ENCODE measurements at regions not wholly inside any gene's neighbourhood (a gene's known extent, or its start where the extent isn't known, plus 50 kb on each side); places are given as distances from the start of the nearest gene placed in this dataset.
"Not testable (repeated sequence)": the region's sequence is repeated elsewhere in the genome, so short reads cannot be mapped to it uniquely, and the experiment has no call there.

- no peak for DNase-seq
These were observed 83.2 kb downstream of the PTPRS start for GRCh38 chr19:5257155-5258045.

GRCh38 chr19:5255602-5256231 is 84.9 kb downstream of the PTPRS start:
- no peak for DNase-seq

GRCh38 chr19:5254944-5255343 is 85.7 kb downstream of the PTPRS start:
- DNase-seq, result no peak

- no peak for DNase-seq
These were observed 86.1 kb downstream of the PTPRS start for GRCh38 chr19:5254543-5254942.

DNA sequence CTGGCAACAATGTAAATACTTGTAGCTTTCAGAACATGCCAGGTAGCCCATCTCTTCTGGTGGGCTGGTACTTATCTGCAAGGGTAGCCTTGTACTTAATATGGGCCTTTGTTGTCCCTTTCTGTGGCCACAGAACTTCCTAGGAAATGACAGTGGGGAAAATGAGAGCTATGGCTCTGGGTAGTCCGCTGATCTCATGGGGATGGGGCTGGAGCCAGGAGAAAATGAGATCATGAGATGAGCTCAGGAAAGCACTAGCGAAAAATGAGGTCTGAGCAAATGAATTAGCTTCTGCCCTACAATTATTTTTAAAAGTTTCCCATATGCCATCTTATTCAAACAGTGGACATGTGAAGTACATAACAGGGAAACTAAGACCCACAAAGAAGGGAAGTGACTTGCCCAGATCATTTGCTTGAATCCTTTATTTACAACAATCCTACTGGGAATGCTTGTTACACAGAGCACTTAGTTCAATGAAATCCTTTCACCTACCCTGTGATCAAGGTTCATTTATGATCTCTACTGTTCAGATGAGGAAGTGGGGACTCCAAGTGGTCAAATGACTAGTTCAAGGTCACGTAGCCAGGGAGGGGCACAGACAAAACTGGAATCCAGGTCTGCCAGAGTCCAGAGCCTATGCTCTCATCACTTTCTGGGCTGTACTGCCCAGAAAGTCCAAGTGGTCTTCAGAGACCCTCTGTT is 87.1 kb downstream of the PTPRS start:
- DNase-seq, result no peak

DNA sequence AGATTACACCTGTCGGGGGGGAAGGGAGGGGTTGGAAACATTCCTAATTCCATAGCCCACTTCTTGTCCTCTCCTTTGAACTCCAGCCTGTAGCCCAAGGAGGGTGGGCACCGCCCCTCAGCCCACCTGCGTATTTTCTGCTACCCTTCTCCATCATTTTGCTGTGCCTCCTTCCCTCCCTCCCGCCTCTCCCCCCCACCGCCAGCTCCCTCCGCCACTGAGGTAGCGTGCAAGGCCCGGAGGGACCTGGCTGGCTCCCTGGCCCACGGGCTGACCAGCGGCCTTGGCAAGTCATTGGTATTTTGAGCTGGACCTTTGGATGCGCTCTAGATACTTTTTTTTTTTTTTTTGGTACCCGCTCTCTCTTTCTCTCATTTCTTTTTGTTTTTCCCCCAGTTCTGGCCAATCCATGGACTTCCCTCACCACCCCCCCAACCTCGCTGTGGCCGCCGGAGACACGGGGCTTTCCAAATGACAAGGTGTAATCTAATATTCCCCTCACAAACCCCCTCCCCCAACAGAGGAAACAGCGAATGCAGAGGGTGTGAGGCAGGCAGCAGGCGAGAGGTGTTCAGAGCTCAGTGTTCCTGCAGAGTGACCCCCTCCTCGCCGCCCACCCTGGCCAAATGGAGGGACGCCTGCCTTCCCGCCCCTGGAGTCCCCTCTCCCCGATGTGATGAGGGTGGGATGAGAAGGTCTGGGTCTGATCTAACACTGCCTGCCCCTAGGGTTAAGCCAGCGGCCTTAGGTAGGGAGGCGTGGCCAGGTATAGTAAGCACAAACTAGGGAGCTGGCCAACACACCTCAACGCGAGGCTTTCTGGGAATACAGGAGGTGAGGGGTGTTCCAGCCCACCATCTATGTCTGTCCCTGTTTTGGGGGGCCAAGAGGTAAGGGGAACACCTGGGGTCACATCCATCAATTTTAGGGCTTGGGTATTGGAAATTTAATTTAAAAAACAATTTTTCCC is 89.2 kb downstream of the PTPRS start:
- DNase-seq, result no peak

DNA sequence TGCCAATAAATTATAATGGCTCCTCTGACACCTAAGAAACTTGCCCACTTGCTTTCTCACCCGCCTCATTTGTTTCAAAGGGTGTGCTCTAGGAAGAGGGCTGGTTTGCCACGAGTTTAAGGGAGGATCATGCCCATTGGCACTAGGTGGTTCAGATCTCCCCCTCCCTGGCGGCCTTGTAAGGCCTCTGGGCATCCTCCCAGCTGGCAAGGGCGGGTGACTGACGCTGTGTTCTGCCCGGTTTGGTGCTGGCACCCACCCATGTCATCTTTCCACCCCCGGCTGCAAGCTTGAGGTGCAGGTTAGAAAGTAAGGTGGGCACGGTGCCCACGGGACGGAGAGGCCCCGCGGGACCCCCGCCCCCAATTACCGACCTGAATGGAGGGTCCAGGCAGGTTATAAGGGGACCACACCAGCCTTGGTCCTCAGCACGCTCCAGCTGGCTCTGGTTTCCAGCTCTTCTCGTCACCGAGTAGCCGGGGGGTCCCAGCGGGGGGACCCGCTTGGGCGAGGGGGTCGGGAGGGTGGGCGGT is 90.4 kb downstream of the PTPRS start:
- no peak for DNase-seq

DNA sequence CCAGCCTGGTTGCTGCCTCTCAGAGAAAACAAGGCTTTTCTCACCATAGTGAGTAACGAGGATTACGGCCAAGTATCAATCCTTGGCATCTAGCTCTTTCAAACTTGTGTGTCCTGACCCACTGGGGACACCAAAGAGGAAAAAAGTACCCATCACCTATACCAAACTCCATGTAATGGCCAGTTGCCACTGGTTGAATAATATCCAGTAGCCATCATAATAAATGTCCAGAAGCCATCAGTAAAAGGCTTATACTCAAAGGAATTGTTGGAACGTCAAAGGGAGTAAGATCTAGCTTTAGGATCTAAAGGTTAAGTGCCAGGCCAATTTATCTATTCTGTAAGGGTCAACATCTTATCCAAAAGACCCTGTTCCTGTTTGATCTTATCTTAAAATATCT is 91.1 kb downstream of the PTPRS start:
- no peak for DNase-seq

DNA sequence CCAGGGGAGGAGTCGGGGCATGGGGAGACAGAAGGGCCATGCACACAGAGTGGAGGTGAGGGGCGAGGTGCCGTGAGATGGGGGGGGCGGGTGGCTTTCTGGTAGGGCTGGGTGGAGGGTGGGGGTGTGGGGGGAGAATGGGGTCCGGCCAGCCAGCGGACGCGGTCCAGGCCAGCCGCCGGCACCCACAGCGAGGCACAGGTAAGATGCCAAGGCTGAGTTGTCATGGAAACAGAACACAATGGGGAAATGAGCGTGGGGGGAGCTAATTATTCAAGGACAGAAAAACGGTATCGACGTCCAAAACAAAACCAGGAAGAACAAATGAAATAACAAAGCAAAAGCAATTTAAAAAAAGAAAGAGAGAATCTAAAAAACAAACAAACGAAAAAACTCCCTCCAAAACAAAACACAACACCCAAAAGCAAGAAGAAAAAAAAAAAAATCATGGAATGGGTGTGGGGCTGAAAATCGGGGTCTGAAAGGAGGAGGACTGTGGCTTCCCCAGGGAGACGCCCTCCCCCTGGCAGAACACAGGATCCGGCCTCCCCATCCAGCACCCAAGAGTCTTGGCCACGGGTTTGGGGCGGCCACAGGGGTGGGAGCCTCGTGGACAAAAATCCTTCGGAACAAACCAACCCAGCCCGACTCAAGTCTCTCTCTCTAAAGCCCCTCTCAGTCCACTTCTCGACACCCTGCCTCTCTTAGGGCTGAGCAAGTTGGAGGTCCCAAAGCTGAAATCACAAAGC is 92.5 kb downstream of the PTPRS start:
- DNase-seq, result no peak

- no peak for DNase-seq
These were observed 94.0 kb downstream of the PTPRS start for GRCh38 chr19:5246554-5247155.

- no peak for DNase-seq
These were observed 94.7 kb downstream of the PTPRS start for GRCh38 chr19:5245631-5246553.

- DNase-seq, result no peak
These were observed 96.3 kb downstream of the PTPRS start for GRCh38 chr19:5244351-5244750.

DNA sequence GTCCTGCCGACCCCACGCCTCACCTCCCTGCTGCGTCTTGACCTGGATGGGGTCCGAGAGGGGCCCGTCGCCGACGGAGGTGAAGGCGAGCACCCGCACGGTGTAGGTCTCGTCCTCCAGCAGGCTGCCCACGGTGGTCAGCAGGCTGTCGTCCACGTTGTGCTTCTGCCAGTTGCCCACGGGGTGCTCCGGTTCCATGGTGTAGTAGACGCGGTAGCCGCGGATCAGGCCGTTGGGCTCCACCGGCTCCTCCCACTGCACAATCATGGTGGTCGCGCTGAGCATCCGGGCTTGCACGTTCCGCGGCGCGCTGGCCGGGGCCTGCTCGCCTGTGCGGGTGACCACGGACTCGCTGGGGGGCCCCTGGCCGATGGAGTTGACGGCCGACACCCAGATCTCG is 96.7 kb downstream of the PTPRS start:
- DNase-seq, result no peak

DNA sequence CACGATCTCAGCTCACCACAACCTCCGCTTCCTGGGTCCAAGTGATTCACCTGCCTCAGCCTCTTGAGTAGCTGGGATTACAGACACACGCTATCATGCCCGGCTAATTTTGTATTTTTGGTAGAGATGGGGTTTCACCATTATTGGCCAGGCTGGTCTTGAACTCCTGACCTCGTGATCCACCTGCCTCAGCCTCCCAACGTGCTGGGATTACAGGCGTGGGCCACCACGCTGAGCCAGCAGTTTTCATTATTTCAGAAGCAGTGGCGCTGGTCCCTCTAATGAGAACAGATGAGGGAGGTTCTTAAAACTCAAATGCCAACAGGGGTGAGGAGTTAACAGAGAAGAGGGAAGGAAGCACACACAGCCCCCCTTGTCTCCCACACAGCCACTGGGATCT is 98.7 kb downstream of the PTPRS start:
- DNase-seq, result not testable (repeated sequence)

DNA sequence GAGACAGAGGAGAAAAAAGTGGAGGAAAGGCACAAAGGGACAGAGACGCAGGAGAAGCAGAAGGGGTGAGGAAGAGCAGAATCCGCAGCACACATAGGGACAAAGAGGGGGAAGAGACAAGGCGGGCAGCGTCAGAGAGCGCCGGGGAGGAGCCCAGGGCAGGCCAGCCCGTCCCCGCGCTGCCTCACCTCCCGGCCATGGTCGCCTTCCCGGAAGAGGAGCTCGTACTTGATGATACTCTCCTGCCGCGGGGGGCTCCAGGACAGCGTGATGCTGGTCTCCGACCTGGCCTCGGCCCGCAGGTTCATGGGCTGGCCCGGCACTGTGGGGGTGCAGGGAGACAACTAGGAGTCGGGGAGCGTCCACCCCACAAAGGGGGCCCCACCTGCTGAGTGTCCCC is 100.6 kb downstream of the PTPRS start:
- no peak for DNase-seq

GRCh38 chr19:5238700-5239099 is 101.9 kb downstream of the PTPRS start:
- no peak for DNase-seq

GRCh38 chr19:5237939-5238480 is 102.6 kb downstream of the PTPRS start:
- DNase-seq, result no peak

- DNase-seq, result no peak
These were observed 103.3 kb downstream of the PTPRS start for GRCh38 chr19:5237190-5237780.

All from NCI-H345 (cell line).